Ovary (tissue), 7 donors: ENCODE measurements at regions not wholly inside any gene's neighbourhood (a gene's known extent, or its start where the extent isn't known, plus 50 kb on each side); places are given as distances from the start of the nearest gene placed in this dataset.

Source experiments
- DNase-seq, 5 donors: peaks; one replicate each; pipeline ENCODE4 v3.0.0-alpha.2; 2019 to 2020
- H3K27ac ChIP-seq, 2 donors: fragments of 200-600 bp; one replicate each; pipeline versions ENCODE4 v1.5.1 to v1.8.0; 2019 to 2022
- H3K27me3 ChIP-seq: fragments of 200-600 bp; one replicate; pipeline ENCODE4 v1.8.0; 2022
- H3K36me3 ChIP-seq: fragments of 200-600 bp; sonication (generic); one replicate; pipeline ENCODE4 v1.5.1; 2019
- H3K4me1 ChIP-seq: one replicate; pipeline ENCODE4 v1.8.1; 2013; ENCODE audit warnings: mild to moderate bottlenecking, moderate library complexity; ENCODE audit not compliant: insufficient read depth
- H3K4me3 ChIP-seq: fragments of 200-600 bp; sonication (generic); one replicate; pipeline ENCODE4 v1.5.1; 2017
- H3K9me3 ChIP-seq, 2 donors: fragments of 200-600 bp in 1 of 2; sonication (generic) in 1 of 2; one replicate each; pipeline versions ENCODE4 v1.5.1 to v1.8.1; 2013 to 2019; ENCODE audit warnings: mild to moderate bottlenecking in 1 of 2, moderate library complexity in 1 of 2
- EP300 ChIP-seq: sonication (generic); formaldehyde crosslinking; IDR thresholded peaks from one replicate; pipeline ENCODE4 v1.6.1; 2017; ENCODE audit warnings: antibody characterized with exemption
- POLR2A ChIP-seq: fragments of 450-650 bp; IDR thresholded peaks from one replicate; pipeline ENCODE4 v1.6.1; 2017; ENCODE audit warnings: antibody characterized with exemption, mild to moderate bottlenecking, moderate library complexity
- WGBS, 3 donors: extraction: QIAGEN DNeasy Blood & Tissue Kit in 1 of 3; methylation state at CpG; one replicate each; pipeline versions ENCODE4 v1.1.5 to v1.1.7; 2013 to 2017; 5-methylcytosine and 5-hydroxymethylcytosine counted together
- intact Hi-C, 4 donors: fragments of 100-400 bp; cut with DNase I; formaldehyde crosslinking; loops; one replicate each; pipeline versions ENCODE4 v1.11.0 to v1.15.1; 2022 to 2023
- TF ChIP-seq, protein P1 (sequence below), 3 donors: fragments of 450-650 bp in 2 of 3; fragments of 200-600 bp in 1 of 3; IDR thresholded peaks; one replicate each; pipeline versions ENCODE4 v1.5.1 to v1.8.0; 2016 to 2022; ENCODE audit warnings: antibody characterized with exemption in 3 of 3, mild to moderate bottlenecking in 1 of 3
- donor health status: DM: no; HTN: no; CAD: no; lungs with moderate emphysema.
- donor health status: DM: no; HTN: no; CAD: no.
- donor health status: Bipolar disorder and iron deficiency.
- donor health status: DM: no; HTN: no; CAD: no.
- donor health status: DM: yes; HTN: yes; CAD: no.

DNA sequence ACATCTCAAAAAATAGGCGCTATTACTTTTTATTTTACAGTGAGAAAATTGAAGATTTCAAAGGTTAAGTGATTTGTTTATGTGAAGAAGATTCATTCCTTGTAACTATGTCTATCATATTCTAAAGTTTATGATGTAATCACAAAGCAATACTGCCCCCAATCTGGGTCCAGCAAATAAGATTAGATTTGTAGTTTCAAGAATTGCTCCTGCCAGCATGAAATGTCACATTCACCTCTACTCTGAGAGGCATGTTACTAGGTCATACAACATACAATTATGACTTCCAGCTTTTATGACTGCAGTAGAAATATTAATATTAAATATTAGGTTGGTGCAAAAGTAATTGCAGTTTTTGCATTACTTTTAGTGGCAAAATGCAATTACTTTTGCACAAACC, 976.2 kb downstream of the FSTL5 start:
- intact Hi-C loops, result no loop called here
- no peaks in the 10 kb centered on the region for H3K9me3 ChIP-seq
- no peaks in the 10 kb centered on the region for H3K4me1 ChIP-seq
- WGBS, 3 donors, result 85 to 97% (median 93%) methylated on average over 1 of the region's 1 CpG
- no peak for TF ChIP-seq EP300
- TF ChIP-seq, protein P1, sequence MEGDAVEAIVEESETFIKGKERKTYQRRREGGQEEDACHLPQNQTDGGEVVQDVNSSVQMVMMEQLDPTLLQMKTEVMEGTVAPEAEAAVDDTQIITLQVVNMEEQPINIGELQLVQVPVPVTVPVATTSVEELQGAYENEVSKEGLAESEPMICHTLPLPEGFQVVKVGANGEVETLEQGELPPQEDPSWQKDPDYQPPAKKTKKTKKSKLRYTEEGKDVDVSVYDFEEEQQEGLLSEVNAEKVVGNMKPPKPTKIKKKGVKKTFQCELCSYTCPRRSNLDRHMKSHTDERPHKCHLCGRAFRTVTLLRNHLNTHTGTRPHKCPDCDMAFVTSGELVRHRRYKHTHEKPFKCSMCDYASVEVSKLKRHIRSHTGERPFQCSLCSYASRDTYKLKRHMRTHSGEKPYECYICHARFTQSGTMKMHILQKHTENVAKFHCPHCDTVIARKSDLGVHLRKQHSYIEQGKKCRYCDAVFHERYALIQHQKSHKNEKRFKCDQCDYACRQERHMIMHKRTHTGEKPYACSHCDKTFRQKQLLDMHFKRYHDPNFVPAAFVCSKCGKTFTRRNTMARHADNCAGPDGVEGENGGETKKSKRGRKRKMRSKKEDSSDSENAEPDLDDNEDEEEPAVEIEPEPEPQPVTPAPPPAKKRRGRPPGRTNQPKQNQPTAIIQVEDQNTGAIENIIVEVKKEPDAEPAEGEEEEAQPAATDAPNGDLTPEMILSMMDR (IDR thresholded peaks at IDR 0.05), result no peak
- TF ChIP-seq POLR2A, result no peak
- no peaks in the 10 kb centered on the region for H3K36me3 ChIP-seq
- H3K27ac ChIP-seq, result no peak overlapping the region
- no peak for DNase-seq
- no peak overlapping the region for H3K4me3 ChIP-seq
- no peaks in the 10 kb centered on the region for H3K27me3 ChIP-seq

DNA sequence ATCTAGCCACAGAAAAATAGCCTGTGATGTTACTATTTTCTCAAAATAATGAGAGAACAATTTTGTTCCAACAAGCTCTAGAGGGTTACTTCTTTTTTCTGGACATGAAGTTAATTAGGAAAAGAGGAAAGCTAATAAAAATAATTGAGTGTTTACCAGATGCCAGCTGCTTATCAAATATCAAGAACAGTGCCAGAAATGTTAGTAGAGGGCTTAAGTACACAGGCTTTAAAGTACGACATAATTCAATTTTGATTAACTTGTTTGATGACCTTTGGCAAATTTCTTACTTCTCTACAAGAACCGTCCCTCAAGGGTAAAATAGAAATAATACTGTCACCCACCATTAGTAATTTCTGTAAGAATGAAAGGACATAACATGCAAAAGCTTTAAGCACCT, 977.0 kb downstream of the FSTL5 start:
- no peak for DNase-seq

DNA sequence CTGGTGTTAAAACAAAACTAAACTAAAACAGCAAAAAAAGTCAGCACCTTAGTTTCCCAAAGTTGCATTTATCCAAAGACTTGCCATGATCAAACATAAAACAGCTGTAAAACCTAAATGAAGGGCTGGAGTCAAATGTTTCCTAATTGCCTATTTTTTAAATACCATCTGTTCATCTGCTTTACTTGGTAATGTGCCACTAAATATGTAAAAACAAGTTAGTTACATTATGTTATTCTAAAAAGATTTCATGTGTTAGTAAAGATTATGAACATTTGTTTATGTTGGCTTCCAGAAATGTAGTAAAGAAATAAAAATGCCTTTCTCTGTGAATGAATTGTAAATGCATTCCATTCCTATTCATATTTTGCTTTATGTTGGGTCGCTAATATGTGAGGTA, 977.8 kb downstream of the FSTL5 start:
- DNase-seq, result no peak
- H3K4me1 ChIP-seq, result no peaks in the 10 kb centered on the region
- no peaks in the 10 kb centered on the region for H3K9me3 ChIP-seq
- H3K27me3 ChIP-seq, result no peaks in the 10 kb centered on the region
- H3K4me3 ChIP-seq, result no peak overlapping the region
- 7 to 19% (median 9%) methylated on average over 1 of the region's 1 CpG for WGBS, 3 donors
- H3K27ac ChIP-seq, result no peak overlapping the region
- no peaks in the 10 kb centered on the region for H3K36me3 ChIP-seq
- intact Hi-C loops, result no loop called here
- TF ChIP-seq POLR2A, result no peak
- TF ChIP-seq EP300, result no peak
- TF ChIP-seq, protein P1 (IDR thresholded peaks at IDR 0.05), result no peak

More for the DNA sequence above, 977.0 kb downstream of the FSTL5 start:
- Histone ChIP-seq H3K4me1 (no peaks in the 10 kb centered on the region), H3K27ac (no peak overlapping the region), H3K9me3 (no peaks in the 10 kb centered on the region), H3K27me3 (no peaks in the 10 kb centered on the region), H3K4me3 (no peak overlapping the region), H3K36me3 (no peaks in the 10 kb centered on the region)
- no peak for TF ChIP-seq POLR2A
- TF ChIP-seq EP300, result no peak
- TF ChIP-seq, protein P1 (IDR thresholded peaks at IDR 0.05), result no peak
- intact Hi-C loops, result no loop called here
- WGBS, 3 donors, result 15 to 16% (median 16%) methylated on average over 2 of the region's 2 CpGs

DNA sequence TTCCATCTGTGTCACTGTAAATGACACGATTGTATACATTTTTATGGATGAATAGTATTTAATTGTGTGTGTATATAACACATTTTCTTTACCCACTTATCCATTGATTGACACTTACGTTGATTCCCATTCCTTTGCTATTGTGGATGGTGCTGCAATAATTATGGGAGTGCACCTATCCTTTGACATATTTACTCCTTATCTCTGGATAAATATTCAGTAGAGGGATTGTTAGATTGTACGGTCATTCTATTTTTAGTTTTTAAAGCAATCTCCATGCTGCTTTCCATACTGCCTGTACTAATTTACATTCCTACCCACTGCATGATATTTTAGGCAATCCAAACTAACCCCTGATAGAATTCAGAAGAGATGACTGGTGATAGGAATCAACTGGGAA, 980.1 kb downstream of the FSTL5 start:
- intact Hi-C loops, result no loop called here
- WGBS, 3 donors, result 82 to 84% (median 83%) methylated on average over 3 of the region's 3 CpGs

More for the DNA sequence above, 980.1 kb downstream of the FSTL5 start:
- Histone ChIP-seq H3K27ac (no peak overlapping the region), H3K27me3 (no peaks in the 10 kb centered on the region), H3K4me3 (no peak overlapping the region), H3K36me3 (no peaks in the 10 kb centered on the region), H3K9me3 (no peaks in the 10 kb centered on the region), H3K4me1 (no peaks in the 10 kb centered on the region)
- no peak for DNase-seq
- TF ChIP-seq POLR2A (no peak), EP300 (no peak)
- TF ChIP-seq, protein P1 (IDR thresholded peaks at IDR 0.05), result no peak
